GM18508 (cell line): ENCODE measurements at regions not wholly inside any gene's neighbourhood (a gene's known extent, or its start where the extent isn't known, plus 50 kb on each side); places are given as distances from the start of the nearest gene placed in this dataset.
"Not testable (repeated sequence)": the region's sequence is repeated elsewhere in the genome, so short reads cannot be mapped to it uniquely, and the experiment has no call there.

Source experiments
- ATAC-seq: cut with Tn5 transposase; IDR thresholded peaks from one replicate; pipeline ENCODE4 v1.9.1; 2021; ENCODE audit warnings: moderate number of reproducible peaks; ENCODE audit not compliant: insufficient read depth, unreplicated experiment

DNA sequence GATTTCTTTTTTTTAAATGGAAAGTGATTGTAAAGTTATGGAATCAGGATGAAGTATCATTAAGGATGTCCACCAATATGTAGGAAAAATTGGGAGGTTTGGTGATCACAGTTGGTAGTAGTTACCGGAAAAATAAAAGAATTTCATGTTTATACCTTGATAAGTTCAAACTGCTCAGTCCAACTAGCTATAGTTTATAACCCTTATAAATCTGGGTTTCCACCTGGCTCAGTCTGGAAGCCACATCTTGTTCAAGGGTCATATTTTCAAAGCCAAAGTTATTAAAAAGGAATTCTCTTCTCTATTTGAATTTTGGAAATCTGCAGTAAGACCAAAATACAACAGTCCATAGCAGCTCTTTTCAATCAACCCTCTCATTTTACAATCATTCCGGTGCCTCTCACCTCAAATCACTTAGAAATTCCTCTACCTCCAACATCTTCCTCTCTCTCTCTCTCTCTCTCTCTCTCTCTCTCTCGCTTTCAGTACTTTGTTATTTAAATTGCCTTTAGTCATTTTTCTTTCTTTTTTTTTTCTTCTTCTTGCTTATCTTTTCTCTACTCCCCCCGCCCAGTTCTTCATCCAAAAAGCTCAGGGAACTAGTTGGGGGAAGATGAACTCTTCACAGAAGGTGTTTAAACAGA lies 186.2 kb upstream of the TBC1D5 start:
- no peak for ATAC-seq

DNA sequence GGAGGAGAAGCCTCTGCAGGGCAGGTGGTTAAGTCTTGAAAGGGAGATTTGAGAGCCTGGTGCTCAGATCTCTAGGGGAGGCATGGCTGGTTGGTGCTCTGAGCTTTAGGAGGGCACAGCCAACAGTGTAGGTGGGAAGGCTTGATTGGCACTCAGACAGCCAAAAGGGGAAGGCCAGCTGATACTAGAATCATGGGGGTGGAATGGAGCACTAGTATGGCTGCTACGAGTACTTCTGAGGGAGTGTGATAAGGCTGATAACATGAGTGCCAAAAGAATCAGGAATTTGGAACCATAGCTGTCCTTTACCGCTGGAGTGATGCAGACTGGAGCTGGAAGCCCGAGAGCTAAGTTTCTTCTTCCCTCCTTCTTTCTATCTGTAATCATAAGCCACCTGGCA lies 184.6 kb upstream of the TBC1D5 start:
- ATAC-seq, result no peak

DNA sequence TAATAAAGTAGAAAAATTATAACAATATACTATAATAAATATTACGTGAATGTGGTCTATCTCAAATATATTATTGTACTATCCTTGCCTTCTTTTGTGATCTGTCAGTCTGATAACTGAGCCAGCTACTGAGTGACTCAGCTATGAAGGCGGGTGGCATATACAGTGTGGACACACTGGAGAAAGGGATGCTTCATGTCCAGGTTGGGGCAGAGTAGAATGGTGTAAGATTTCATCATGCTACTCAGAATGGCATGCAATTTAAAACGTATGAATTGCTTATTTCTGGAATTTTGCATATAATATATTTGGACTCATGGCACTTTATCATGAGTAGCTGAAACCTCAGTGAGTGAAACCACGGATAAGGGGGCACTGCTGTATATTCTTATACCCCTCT lies 172.9 kb upstream of the TBC1D5 start:
- ATAC-seq, result no peak

DNA sequence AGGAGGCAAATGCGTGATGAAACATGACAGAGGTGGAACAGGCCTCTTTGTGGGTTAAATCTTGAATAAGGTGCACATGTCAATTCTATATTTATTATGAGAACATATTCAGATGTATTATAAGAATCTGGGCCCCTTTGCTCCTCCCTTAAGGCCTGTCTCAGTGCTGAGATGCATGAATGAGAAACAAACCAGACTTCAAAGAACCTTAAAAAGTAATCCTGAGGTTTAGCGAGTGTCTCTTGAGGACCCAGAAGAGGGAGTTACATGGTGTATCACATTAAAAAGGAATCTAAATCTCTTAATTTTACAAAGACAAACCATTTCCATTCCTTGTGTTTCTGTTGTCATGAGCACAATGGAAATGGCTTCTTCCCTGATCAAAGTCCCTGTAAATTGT lies 170.9 kb upstream of the TBC1D5 start:
- ATAC-seq, result no peak

DNA sequence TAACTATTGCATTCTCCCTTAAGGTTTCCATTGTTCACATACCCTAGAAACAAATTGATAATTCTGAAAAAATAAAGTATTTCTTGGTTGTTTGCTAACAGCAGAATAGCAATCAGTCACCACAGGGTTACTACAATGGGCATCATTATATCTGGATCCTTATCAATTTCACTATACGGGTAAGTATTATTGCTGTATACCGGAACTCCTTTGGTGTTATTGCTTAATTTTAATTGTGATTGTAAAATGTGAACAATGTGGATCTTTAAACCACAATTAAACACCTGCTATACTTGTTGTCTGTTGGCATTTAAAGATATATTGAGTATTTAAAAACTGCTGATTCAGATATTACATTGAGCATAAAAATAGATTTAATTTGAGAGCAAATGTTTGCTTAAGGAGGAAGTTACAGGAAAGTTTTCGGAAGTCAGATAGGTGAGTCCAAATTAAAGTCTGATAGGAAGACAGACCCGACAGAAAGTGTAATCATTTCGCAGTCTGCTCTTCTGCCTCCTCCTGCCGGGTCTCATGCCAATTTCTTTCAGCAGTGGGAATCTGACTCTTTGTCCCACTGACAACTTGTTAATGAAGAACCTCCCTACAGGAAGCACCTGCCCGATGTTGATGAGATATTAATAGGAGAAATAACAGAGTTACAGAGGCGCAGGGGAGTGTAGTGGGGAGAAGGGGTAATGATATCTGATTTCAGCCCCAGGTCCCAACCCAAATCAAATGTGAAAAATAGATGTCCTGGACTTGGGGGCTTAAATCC lies 169.7 kb upstream of the TBC1D5 start:
- no peak for ATAC-seq

DNA sequence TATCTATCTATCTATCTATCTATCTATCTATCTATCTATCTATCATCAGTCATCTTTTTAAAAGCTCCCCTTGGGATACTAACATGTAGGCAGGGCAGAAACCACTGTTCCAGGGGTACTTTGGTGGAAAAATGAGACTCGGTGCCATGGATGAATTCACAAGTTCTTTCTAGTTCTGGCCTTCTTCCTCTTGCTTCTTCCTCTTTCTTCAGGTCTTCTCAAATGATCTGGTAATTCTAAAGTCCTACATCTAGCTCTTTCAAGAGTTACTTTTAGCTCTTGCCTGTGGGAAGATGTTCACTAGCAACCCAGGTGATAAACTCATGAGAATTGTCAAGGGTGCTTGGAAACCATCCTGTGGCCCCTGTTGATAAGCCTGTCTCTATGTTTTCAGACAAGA lies 168.5 kb upstream of the TBC1D5 start:
- no peak for ATAC-seq

DNA sequence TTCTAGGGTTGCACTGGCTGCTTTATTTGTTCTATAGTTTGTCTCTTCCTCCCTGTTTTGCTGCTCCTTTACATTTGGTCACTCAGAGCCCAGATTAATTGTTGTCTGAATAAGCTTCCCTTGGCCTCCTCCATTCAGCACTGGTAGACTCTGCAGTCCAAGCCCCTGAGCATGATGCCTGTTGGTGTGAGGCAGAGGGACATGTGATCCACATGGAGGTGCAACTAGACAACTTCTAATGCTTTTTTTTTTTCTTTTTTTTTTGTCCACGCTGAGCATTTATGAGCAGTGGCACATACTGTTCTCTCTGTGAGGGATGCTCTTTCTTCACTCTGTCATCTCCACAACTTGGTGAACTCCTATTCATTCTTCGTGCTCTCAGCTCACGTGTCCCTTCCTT lies 167.3 kb upstream of the TBC1D5 start:
- no peak for ATAC-seq

DNA sequence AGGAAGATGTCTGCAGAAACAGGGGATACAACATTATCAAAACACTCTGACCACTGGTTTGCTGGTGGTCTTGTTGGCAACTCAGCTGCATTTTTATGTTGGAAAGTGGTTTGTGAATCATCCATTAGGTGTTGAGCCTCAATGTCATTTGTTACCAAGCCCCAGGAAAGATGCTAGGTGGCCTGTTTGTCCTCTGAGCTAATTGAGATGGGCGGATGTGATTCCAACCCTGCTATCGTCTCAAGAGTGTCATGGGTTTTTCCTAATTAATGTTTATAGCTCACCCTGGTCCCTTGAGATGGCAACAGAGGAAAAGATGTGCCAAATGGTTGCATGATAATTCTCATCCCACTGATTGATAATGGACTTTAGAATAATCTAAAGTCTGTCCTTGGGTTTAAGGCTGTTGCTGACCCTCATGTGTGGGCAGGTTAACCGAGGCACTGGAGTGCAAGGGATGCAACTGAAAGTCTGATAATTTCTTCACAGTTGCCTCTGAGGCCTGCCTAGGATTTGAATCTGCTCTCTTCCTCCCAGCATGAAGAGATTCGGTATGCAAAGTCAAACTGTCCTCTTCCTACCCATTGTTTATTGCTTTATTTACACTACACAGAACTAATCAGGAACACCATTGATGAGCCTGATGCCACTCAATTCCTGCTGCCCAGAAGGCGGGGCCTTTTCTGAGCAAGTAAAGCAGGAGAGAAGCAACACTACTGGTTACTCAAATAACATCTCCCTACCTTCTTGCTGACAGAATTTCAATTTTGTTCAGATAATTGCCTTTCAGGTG lies 166.2 kb upstream of the TBC1D5 start:
- ATAC-seq, result no peak

DNA sequence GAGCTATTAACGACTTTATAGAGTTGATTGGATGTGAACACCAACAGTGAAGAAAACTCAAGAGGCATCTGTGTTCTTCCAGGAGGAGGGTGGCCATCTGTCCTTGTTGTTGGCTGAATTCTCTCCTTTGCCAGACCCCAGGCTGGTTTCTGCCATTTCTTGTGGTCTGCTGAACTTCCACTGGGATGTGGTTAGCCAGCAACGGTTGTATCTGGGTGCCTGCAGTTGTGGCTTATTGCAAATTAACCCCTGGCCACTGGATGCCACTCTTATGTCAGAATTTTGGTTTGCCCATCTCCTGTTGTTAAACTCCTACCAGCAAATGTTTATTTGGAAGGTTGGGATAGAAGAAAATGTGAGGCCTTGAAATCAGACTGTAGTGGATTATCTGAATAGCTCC lies 163.6 kb upstream of the TBC1D5 start:
- no peak for ATAC-seq

DNA sequence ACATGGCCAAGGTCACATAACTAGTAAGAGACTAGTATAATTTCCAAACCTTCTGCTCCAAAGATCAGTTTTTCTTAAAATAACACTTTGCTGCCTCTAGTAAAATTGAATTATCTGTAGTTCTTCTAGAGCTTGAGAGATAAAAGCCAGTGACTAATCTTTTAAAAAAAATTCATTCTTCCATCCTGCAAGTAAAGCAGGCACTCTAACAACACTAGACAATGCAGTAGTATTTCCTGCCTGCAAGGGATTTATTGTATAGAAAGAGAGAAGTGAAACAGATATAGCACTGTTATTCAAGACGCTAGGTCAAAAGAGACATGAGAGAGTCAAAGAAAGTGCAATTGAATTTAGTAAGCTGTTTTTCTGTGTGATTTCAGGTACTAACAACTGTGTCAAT lies 159.5 kb upstream of the TBC1D5 start:
- peak; percentile 72 for ATAC-seq

DNA sequence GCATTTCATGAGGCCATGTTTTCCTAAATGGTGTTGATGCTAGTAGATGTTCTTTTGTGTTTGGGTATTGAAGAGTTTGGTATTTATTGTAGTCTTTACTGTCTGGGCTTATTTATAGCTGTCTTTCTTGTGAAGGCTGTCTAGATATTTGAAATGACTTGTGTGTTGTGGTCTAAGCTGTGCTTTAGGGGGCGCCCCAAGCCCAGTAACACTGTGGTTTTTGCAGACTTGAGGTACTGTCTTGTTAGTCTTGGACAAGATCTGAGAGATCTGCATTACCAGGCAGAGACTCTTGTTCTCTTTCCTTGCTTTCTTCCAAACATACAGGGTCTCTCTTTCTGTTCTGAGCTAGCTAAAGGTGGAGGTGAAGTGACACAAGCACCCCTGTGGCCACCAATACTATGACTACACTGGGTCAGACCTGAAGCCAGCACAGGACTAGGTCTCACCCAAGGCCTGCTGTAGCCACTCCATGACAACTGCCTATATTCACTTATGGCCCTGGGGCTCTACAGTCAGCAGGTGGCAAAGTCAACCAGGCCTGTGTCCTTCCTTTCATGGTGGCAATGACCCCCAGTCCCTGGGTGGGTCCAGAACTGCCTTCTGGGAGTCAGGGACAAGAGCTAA lies 152.1 kb upstream of the TBC1D5 start:
- ATAC-seq, result peak; percentile 48

DNA sequence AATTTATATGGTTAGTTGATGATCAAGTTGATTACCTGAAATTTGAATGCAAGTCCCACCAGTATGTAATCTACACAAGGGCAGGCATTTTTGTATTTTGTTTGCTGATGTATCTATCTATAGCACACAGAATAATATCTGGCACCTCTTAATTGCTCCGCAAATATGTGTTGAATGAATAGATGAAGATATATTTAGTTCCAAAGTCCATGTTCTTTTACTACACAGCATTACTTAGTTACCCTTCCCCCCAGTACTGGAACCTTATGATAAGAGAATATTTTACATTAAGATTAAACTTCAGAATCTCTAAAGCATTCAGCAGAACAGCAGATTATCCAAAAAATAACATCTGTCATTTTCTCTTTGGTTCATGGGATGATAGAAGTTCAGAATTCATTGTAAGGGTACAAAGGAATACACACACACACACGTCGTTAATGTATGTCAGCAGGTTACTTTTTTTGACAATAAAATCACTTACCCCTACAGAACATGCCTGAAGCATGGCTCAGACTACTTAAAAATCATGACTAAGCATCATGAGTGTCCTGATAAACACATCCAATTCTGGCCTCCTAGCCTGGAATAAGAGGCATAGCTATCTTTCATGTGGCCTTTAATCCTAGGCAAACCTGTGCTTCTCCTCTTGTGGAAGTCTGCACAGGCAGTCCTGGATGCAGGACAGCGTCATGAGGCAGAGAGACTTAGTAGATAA lies 148.9 kb upstream of the TBC1D5 start:
- ATAC-seq, result no peak

DNA sequence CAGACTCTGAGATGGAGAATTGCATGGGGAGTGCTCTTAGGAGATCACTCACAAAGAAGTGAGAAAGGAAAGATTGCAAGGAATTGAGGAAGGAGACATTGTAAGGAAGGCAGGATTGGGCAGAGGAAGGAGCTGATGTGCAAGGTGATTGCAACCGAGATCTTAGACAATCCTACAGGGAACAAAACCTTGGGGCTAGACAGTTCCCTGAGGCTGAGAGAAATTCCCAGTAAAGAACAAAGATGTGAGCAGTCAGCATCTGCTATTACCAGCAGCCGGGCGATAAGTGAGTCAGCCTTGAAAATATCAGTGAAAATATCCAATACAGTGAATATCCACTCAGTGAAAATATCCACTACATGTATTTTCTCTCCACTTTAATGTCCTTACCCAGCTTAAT lies 143.6 kb upstream of the TBC1D5 start:
- no peak for ATAC-seq

DNA sequence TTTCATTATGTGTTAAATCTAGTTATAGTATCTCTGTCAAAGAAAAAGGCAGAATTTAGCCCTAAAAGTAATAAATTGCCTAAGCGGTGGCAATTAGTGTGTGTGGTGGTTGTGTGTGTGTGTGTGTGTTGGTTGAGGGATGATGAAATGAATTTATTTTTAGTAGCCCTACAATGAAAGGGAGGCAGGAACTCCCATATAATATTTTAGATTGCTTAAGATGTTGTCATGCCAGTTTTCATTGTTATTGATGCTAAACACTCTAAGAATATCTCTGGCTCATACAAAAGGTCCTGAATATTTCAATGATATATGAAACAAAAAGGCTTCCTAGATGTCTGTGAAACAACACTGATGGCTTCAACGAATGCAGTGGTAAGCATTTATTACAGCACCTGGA lies 140.6 kb upstream of the TBC1D5 start:
- no peak for ATAC-seq

DNA sequence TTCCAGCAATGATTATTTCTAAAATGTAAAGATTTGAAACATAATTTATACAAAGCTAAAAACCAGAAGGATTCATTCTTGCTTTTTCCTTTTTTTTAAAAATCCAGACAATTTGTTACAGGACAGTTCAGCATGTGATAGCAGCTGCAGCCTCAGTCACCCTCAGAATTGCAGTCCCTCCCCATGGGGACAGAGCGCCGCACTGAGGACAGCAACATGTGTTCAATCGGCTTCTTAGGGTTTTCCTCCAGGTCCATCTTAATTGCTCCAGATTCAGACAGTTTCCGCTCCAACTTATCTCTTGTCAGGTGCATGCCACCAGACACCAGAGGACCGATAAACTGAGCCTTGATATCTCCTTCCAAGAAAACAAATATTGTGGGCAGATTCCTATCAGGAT lies 134.9 kb upstream of the TBC1D5 start:
- no peak for ATAC-seq

DNA sequence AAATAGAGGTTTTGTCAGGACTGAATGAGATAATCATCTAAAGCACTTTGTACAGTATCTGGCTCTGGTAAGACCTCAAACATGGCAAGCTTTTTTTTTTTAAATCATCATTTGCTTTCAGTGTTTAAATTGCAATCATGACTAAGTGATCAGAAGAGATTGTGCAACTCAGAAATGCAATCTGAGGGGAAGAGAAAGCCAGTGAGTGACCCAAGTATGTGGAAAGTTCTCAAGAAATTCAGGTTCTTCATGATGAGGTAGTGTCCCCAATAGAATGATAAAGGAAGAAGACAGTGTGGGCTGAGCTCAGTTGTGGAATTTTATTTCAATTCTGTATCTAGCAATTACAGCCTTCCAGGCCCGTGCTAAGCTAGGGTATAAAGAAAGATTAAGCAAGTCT lies 132.2 kb upstream of the TBC1D5 start:
- ATAC-seq, result no peak

DNA sequence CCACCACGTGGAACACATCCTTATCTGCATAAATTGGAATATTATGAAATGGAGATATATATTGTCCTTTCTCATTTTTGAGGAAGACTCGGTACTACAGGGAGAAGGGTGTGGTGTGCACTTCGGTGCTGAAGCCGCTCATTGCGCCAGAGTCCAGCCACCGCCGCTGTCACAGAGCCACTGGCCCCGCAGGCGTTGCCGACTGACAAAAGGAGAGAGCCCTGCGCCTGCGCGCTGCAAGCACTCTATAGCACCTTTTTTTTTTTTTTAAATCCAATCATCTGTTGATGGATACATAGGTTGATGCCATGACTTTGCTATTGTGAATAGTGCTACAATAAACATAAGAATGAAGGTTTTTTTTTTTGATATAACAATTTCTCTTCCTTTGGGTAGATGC lies 130.0 kb upstream of the TBC1D5 start:
- ATAC-seq, result no peak

DNA sequence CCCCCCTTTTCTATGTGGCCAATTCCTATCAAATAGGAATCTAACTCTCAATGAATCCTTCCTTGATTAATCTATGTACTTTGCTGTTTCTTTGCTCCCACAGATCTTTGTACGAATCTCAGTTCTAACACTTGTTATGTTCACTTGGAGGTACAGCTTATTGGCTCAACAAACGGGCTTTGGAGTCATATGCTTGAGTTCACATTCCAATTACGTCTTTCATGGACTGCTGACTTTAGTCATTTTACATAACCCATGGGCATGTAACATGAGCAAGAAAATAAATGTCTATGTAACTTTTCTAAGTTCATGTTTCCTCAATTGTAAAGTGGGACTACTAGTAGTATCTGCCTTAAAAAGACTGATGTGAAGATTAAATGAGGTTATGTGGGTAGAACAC lies 123.2 kb upstream of the TBC1D5 start:
- no peak for ATAC-seq

DNA sequence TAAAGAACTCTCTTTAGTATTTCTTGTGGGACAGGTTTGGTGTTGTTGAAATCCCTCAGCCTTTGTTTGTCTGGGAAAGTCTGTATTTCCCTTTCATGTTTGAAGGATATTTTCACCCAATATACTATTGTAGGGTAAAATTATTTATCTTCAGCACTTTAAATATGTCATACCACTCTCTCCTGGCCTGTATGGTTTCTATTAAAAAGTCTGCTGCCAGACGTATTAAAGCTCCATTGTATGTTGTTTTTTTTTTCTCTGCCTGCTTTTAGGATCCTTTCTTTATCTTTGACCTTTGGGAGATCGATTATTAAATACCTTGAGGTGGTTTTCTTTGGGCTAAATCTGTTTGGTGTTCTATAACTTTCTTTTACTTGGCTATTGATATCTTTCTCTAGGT lies 119.0 kb upstream of the TBC1D5 start:
- ATAC-seq, result no peak

DNA sequence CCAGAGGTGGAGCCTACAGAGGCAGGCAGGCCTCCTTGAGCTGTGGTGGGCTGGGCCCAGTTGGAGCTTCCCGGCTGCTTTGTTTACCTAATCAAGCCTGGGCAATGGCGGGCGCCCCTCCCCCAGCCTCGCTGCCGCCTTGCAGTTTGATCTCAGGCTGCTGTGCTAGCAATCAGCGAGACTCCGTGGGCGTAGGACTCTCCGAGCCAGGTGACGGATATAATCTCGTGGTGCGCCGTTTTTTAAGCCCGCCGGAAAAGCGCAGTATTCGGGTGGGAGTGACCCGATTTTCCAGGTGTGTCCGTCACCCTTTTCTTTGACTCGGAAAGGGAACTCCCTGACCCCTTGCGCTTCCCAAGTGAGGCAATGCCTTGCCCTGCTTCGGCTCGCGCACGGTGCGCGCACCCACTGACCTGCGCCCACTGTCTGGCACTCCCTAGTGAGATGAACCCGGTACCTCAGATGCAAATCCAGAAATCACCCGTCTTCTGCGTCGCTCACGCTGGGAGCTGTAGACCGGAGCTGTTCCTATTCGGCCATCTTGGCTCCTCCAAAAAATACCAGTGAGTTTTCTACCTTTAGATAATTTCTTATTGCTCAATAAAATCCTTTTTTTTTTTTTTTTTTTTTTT lies 118.5 kb upstream of the TBC1D5 start:
- not testable (repeated sequence) for ATAC-seq
